ENCODE measurements at regions not wholly inside any gene's neighbourhood (a gene's known extent, or its start where the extent isn't known, plus 50 kb on each side); places are given as distances from the start of the nearest gene placed in this dataset.

- H3K4me3 ChIP-seq (ENCODE audit: low read depth in 1 of 3, low read length in 3 of 3) = no peak overlapping the region
- no peaks in the 10 kb centered on the region for H3K36me3 ChIP-seq (ENCODE audit: control insufficient read depth in 3 of 3, insufficient read depth in 2 of 3, low read depth in 1 of 3, low read length in 3 of 3)
- FAIRE-seq (no peak), DNase-seq (no peak)
- no peak overlapping the region for H3K27ac ChIP-seq (ENCODE audit: low read depth in 1 of 3, low read length in 2 of 3)
- no peaks in the 10 kb centered on the region for H3K9me3 ChIP-seq (ENCODE audit: control insufficient read depth in 2 of 2, insufficient read depth in 1 of 2, low read depth in 1 of 2, low read length in 1 of 2)
- WGBS, 3 donors = 74 to 82% (median 82%) methylated on average over 3 of the region's 3 CpGs
- peaks cover 2 to 24% (median 7%) of the 10 kb centered on the region in 3 donors for H3K4me1 ChIP-seq (ENCODE audit: control insufficient read depth in 3 of 3, insufficient read depth in 2 of 3, low read depth in 1 of 3, low read length in 2 of 3)
- H3K27me3 ChIP-seq (ENCODE audit: control insufficient read depth in 3 of 3, insufficient read depth in 3 of 3, low read length in 3 of 3) = no peaks in the 10 kb centered on the region
These were observed 248.3 kb downstream of the DLEU7 start for GRCh38 chr13:50595196-50595595.

GRCh38 chr13:50596156-50596555 lies 247.3 kb downstream of the DLEU7 start:
- H3K4me1 ChIP-seq (ENCODE audit: control insufficient read depth in 3 of 3, insufficient read depth in 2 of 3, low read depth in 1 of 3, low read length in 2 of 3) = peaks cover 2 to 24% (median 7%) of the 10 kb centered on the region in 3 donors
- WGBS, 3 donors = 92 to 94% (median 93%) methylated on average over 1 of the region's 1 CpG
- FAIRE-seq (no peak), DNase-seq (no peak)
- no peak overlapping the region for H3K27ac ChIP-seq (ENCODE audit: low read depth in 1 of 3, low read length in 2 of 3)
- no peaks in the 10 kb centered on the region for H3K36me3 ChIP-seq (ENCODE audit: control insufficient read depth in 3 of 3, insufficient read depth in 2 of 3, low read depth in 1 of 3, low read length in 3 of 3)
- no peaks in the 10 kb centered on the region for H3K27me3 ChIP-seq (ENCODE audit: control insufficient read depth in 3 of 3, insufficient read depth in 3 of 3, low read length in 3 of 3)
- H3K4me3 ChIP-seq (ENCODE audit: low read depth in 1 of 3, low read length in 3 of 3) = no peak overlapping the region
- no peaks in the 10 kb centered on the region for H3K9me3 ChIP-seq (ENCODE audit: control insufficient read depth in 2 of 2, insufficient read depth in 1 of 2, low read depth in 1 of 2, low read length in 1 of 2)

GRCh38 chr13:50596776-50597203 lies 246.7 kb downstream of the DLEU7 start:
- Histone ChIP-seq H3K9me3 (ENCODE audit: control insufficient read depth in 2 of 2, insufficient read depth in 1 of 2, low read depth in 1 of 2, low read length in 1 of 2) (no peaks in the 10 kb centered on the region), H3K27ac (ENCODE audit: low read depth in 1 of 3, low read length in 2 of 3) (no peak overlapping the region), H3K36me3 (ENCODE audit: control insufficient read depth in 3 of 3, insufficient read depth in 2 of 3, low read depth in 1 of 3, low read length in 3 of 3) (no peaks in the 10 kb centered on the region), H3K4me3 (ENCODE audit: low read depth in 1 of 3, low read length in 3 of 3) (no peak overlapping the region), H3K27me3 (ENCODE audit: control insufficient read depth in 3 of 3, insufficient read depth in 3 of 3, low read length in 3 of 3) (no peaks in the 10 kb centered on the region), H3K4me1 (ENCODE audit: control insufficient read depth in 3 of 3, insufficient read depth in 2 of 3, low read depth in 1 of 3, low read length in 2 of 3) (peaks cover 2 to 24% (median 7%) of the 10 kb centered on the region in 3 donors)
- DNase-seq (peak in 1 of 2 donors; percentile 12), FAIRE-seq (no peak)
- WGBS, 3 donors = 53 to 67% (median 56%) methylated on average over 2 of the region's 2 CpGs

GRCh38 chr13:50598338-50598737 lies 245.2 kb downstream of the DLEU7 start:
- DNase-seq (peak in 1 of 2 donors; percentile 52), FAIRE-seq (no peak)
- WGBS, 3 donors = 46 to 71% (median 46%) methylated on average over 3 of the region's 3 CpGs
- Histone ChIP-seq H3K27ac (ENCODE audit: low read depth in 1 of 3, low read length in 2 of 3) (no peak overlapping the region), H3K27me3 (ENCODE audit: control insufficient read depth in 3 of 3, insufficient read depth in 3 of 3, low read length in 3 of 3) (no peaks in the 10 kb centered on the region), H3K4me1 (ENCODE audit: control insufficient read depth in 3 of 3, insufficient read depth in 2 of 3, low read depth in 1 of 3, low read length in 2 of 3) (peaks cover 2 to 24% (median 7%) of the 10 kb centered on the region in 3 donors), H3K36me3 (ENCODE audit: control insufficient read depth in 3 of 3, insufficient read depth in 2 of 3, low read depth in 1 of 3, low read length in 3 of 3) (no peaks in the 10 kb centered on the region), H3K9me3 (ENCODE audit: control insufficient read depth in 2 of 2, insufficient read depth in 1 of 2, low read depth in 1 of 2, low read length in 1 of 2) (no peaks in the 10 kb centered on the region), H3K4me3 (ENCODE audit: low read depth in 1 of 3, low read length in 3 of 3) (no peak overlapping the region)

GRCh38 chr13:50599046-50599445 lies 244.4 kb downstream of the DLEU7 start:
- FAIRE-seq (no peak), DNase-seq (no peak)
- Histone ChIP-seq H3K27ac (ENCODE audit: low read depth in 1 of 3, low read length in 2 of 3) (no peak overlapping the region), H3K36me3 (ENCODE audit: control insufficient read depth in 3 of 3, insufficient read depth in 2 of 3, low read depth in 1 of 3, low read length in 3 of 3) (no peaks in the 10 kb centered on the region), H3K27me3 (ENCODE audit: control insufficient read depth in 3 of 3, insufficient read depth in 3 of 3, low read length in 3 of 3) (no peaks in the 10 kb centered on the region), H3K4me3 (ENCODE audit: low read depth in 1 of 3, low read length in 3 of 3) (no peak overlapping the region), H3K4me1 (ENCODE audit: control insufficient read depth in 3 of 3, insufficient read depth in 2 of 3, low read depth in 1 of 3, low read length in 2 of 3) (peaks cover 2 to 24% (median 7%) of the 10 kb centered on the region in 3 donors), H3K9me3 (ENCODE audit: control insufficient read depth in 2 of 2, insufficient read depth in 1 of 2, low read depth in 1 of 2, low read length in 1 of 2) (no peaks in the 10 kb centered on the region)
- 56 to 71% (median 65%) methylated on average over 5 of the region's 5 CpGs for WGBS, 3 donors

GRCh38 chr13:50599927-50600326 lies 243.6 kb downstream of the DLEU7 start:
- no peaks in the 10 kb centered on the region for H3K36me3 ChIP-seq (ENCODE audit: control insufficient read depth in 3 of 3, insufficient read depth in 2 of 3, low read depth in 1 of 3, low read length in 3 of 3)
- H3K9me3 ChIP-seq (ENCODE audit: control insufficient read depth in 2 of 2, insufficient read depth in 1 of 2, low read depth in 1 of 2, low read length in 1 of 2) = no peaks in the 10 kb centered on the region
- WGBS, 3 donors = 41 to 62% (median 48%) methylated on average over 2 of the region's 2 CpGs
- no peak overlapping the region for H3K4me3 ChIP-seq (ENCODE audit: low read depth in 1 of 3, low read length in 3 of 3)
- H3K4me1 ChIP-seq (ENCODE audit: control insufficient read depth in 3 of 3, insufficient read depth in 2 of 3, low read depth in 1 of 3, low read length in 2 of 3) = peaks cover 0 to 19% (median 2%) of the 10 kb centered on the region in 3 donors
- FAIRE-seq (no peak), DNase-seq (no peak)
- H3K27me3 ChIP-seq (ENCODE audit: control insufficient read depth in 3 of 3, insufficient read depth in 3 of 3, low read length in 3 of 3) = no peaks in the 10 kb centered on the region
- no peak overlapping the region for H3K27ac ChIP-seq (ENCODE audit: low read depth in 1 of 3, low read length in 2 of 3)

- no peak for FAIRE-seq
These were observed 235.1 kb downstream of the DLEU7 start for GRCh38 chr13:50608370-50608769.

GRCh38 chr13:50609011-50609410 lies 234.5 kb downstream of the DLEU7 start:
- Histone ChIP-seq H3K27ac (ENCODE audit: low read depth in 1 of 3, low read length in 2 of 3) (no peak overlapping the region), H3K4me3 (ENCODE audit: low read depth in 1 of 3, low read length in 3 of 3) (no peak overlapping the region), H3K4me1 (ENCODE audit: control insufficient read depth in 3 of 3, insufficient read depth in 2 of 3, low read depth in 1 of 3, low read length in 2 of 3) (no peaks in the 10 kb centered on the region), H3K27me3 (ENCODE audit: control insufficient read depth in 3 of 3, insufficient read depth in 3 of 3, low read length in 3 of 3) (no peaks in the 10 kb centered on the region), H3K9me3 (ENCODE audit: control insufficient read depth in 2 of 2, insufficient read depth in 1 of 2, low read depth in 1 of 2, low read length in 1 of 2) (no peaks in the 10 kb centered on the region), H3K36me3 (ENCODE audit: control insufficient read depth in 3 of 3, insufficient read depth in 2 of 3, low read depth in 1 of 3, low read length in 3 of 3) (no peaks in the 10 kb centered on the region)
- DNase-seq (no peak), FAIRE-seq (no peak)
- 81 to 89% (median 84%) methylated on average over 3 of the region's 3 CpGs for WGBS, 3 donors

More at GRCh38 chr13:50608370-50608769, 235.1 kb downstream of the DLEU7 start:
- H3K27ac ChIP-seq (ENCODE audit: low read depth in 1 of 3, low read length in 2 of 3) = no peak overlapping the region
- no peak for DNase-seq
- no peaks in the 10 kb centered on the region for H3K9me3 ChIP-seq (ENCODE audit: control insufficient read depth in 2 of 2, insufficient read depth in 1 of 2, low read depth in 1 of 2, low read length in 1 of 2)
- no peaks in the 10 kb centered on the region for H3K4me1 ChIP-seq (ENCODE audit: control insufficient read depth in 3 of 3, insufficient read depth in 2 of 3, low read depth in 1 of 3, low read length in 2 of 3)
- H3K27me3 ChIP-seq (ENCODE audit: control insufficient read depth in 3 of 3, insufficient read depth in 3 of 3, low read length in 3 of 3) = no peaks in the 10 kb centered on the region
- no peak overlapping the region for H3K4me3 ChIP-seq (ENCODE audit: low read depth in 1 of 3, low read length in 3 of 3)
- no peaks in the 10 kb centered on the region for H3K36me3 ChIP-seq (ENCODE audit: control insufficient read depth in 3 of 3, insufficient read depth in 2 of 3, low read depth in 1 of 3, low read length in 3 of 3)
- 81 to 89% (median 88%) methylated on average over 7 of the region's 7 CpGs for WGBS, 3 donors

GRCh38 chr13:50610238-50610637 lies 233.3 kb downstream of the DLEU7 start:
- FAIRE-seq = no peak
- no peak overlapping the region for H3K4me3 ChIP-seq (ENCODE audit: low read depth in 1 of 3, low read length in 3 of 3)
- no peaks in the 10 kb centered on the region for H3K27me3 ChIP-seq (ENCODE audit: control insufficient read depth in 3 of 3, insufficient read depth in 3 of 3, low read length in 3 of 3)
- WGBS, 3 donors = 78 to 90% (median 80%) methylated on average over 2 of the region's 2 CpGs
- no peak overlapping the region for H3K27ac ChIP-seq (ENCODE audit: low read depth in 1 of 3, low read length in 2 of 3)
- no peaks in the 10 kb centered on the region for H3K36me3 ChIP-seq (ENCODE audit: control insufficient read depth in 3 of 3, insufficient read depth in 2 of 3, low read depth in 1 of 3, low read length in 3 of 3)
- no peaks in the 10 kb centered on the region for H3K4me1 ChIP-seq (ENCODE audit: control insufficient read depth in 3 of 3, insufficient read depth in 2 of 3, low read depth in 1 of 3, low read length in 2 of 3)
- H3K9me3 ChIP-seq (ENCODE audit: control insufficient read depth in 2 of 2, insufficient read depth in 1 of 2, low read depth in 1 of 2, low read length in 1 of 2) = no peaks in the 10 kb centered on the region
- no peak for DNase-seq
